KMS-11 (cell line): ENCODE measurements at regions not wholly inside any gene's neighbourhood (a gene's known extent, or its start where the extent isn't known, plus 50 kb on each side); places are given as distances from the start of the nearest gene placed in this dataset.

Experiments
- H2AFZ ChIP-seq: fragments of 200-600 bp; sonication (generic); 2 replicates; pipeline ENCODE4 v1.6.1; 2016; ENCODE audit warnings: antibody characterized with exemption, mixed run types, low read depth
- H3K27ac ChIP-seq: fragments of 200-600 bp; sonication (generic); 2 replicates; pipeline ENCODE4 v1.6.1; 2016; ENCODE audit warnings: mild to moderate bottlenecking, mixed run types
- H3K27me3 ChIP-seq: fragments of 200-600 bp; sonication (generic); 2 replicates; pipeline ENCODE4 v1.6.1; 2017; ENCODE audit warnings: mild to moderate bottlenecking, low read depth, mixed run types, moderate library complexity; ENCODE audit not compliant: insufficient read depth
- H3K36me3 ChIP-seq: fragments of 200-600 bp; sonication (generic); 2 replicates; pipeline ENCODE4 v1.6.1; 2017; ENCODE audit warnings: mild to moderate bottlenecking, mixed run types; ENCODE audit not compliant: insufficient read depth
- H3K4me1 ChIP-seq: fragments of 200-600 bp; sonication (generic); 2 replicates; pipeline ENCODE4 v1.6.1; 2016; ENCODE audit warnings: mild to moderate bottlenecking, low read depth, mixed run types; ENCODE audit not compliant: poor library complexity, severe bottlenecking
- H3K4me2 ChIP-seq: fragments of 200-600 bp; sonication (generic); 2 replicates; pipeline ENCODE4 v1.7.0; 2016; ENCODE audit warnings: mild to moderate bottlenecking, mixed run types
- H3K4me3 ChIP-seq: fragments of 200-600 bp; sonication (generic); IDR thresholded peaks from 2 replicates; pipeline ENCODE4 v1.6.1; 2017; ENCODE audit warnings: low read depth, low read length, mixed read lengths; ENCODE audit not compliant: insufficient read depth
- H3K79me2 ChIP-seq: fragments of 200-600 bp; sonication (generic); 2 replicates; pipeline ENCODE4 v1.6.1; 2016; ENCODE audit warnings: low read depth, mixed run types; ENCODE audit not compliant: insufficient read depth
- H3K9ac ChIP-seq: fragments of 200-600 bp; sonication (generic); 2 replicates; pipeline ENCODE4 v1.6.1; 2016; ENCODE audit warnings: mild to moderate bottlenecking, mixed run types
- H4K20me1 ChIP-seq: fragments of 200-600 bp; sonication (generic); 2 replicates; pipeline ENCODE4 v1.6.1; 2016; ENCODE audit warnings: mild to moderate bottlenecking, mixed run types; ENCODE audit not compliant: insufficient read depth
- CTCF ChIP-seq: fragments of 200-600 bp; sonication (generic); conservative IDR thresholded peaks from 2 replicates; pipeline ENCODE4 v1.6.1; 2017; ENCODE audit warnings: low read depth, mild to moderate bottlenecking, antibody characterized with exemption, low read length, moderate library complexity, mixed read lengths

GRCh38 chr6:165849534-165850430, 186.7 kb upstream of the PDE10A start:
- no peak overlapping the region for H3K9ac ChIP-seq
- no peak overlapping the region for H3K4me2 ChIP-seq
- no peaks in the 10 kb centered on the region for H3K27me3 ChIP-seq
- H4K20me1 ChIP-seq, result no peaks in the 10 kb centered on the region
- no peaks in the 10 kb centered on the region for H3K36me3 ChIP-seq
- no peaks in the 10 kb centered on the region for H3K4me1 ChIP-seq
- no peaks in the 10 kb centered on the region for H3K79me2 ChIP-seq
- no peak overlapping the region for H2AFZ ChIP-seq
- H3K27ac ChIP-seq, result no peak overlapping the region
- TF ChIP-seq CTCF, result no peak
- no peak overlapping the region for H3K4me3 ChIP-seq

- Histone ChIP-seq H3K4me1 (no peaks in the 10 kb centered on the region), H4K20me1 (no peaks in the 10 kb centered on the region), H3K27me3 (no peaks in the 10 kb centered on the region), H3K27ac (no peak overlapping the region), H3K4me2 (no peak overlapping the region), H2AFZ (no peak overlapping the region), H3K9ac (no peak overlapping the region), H3K36me3 (no peaks in the 10 kb centered on the region), H3K4me3 (no peak overlapping the region), H3K79me2 (no peaks in the 10 kb centered on the region)
- TF ChIP-seq CTCF, result no peak
Observed at GRCh38 chr6:165848086-165848426, 185.0 kb upstream of the PDE10A start.

GRCh38 chr6:165847407-165848085, 184.5 kb upstream of the PDE10A start:
- Histone ChIP-seq H3K4me1 (no peaks in the 10 kb centered on the region), H3K36me3 (no peaks in the 10 kb centered on the region), H3K27me3 (no peaks in the 10 kb centered on the region), H3K9ac (no peak overlapping the region), H3K79me2 (no peaks in the 10 kb centered on the region), H3K27ac (no peak overlapping the region), H3K4me2 (no peak overlapping the region), H3K4me3 (no peak overlapping the region), H4K20me1 (no peaks in the 10 kb centered on the region), H2AFZ (no peak overlapping the region)
- no peak for TF ChIP-seq CTCF

- no peak overlapping the region for H3K4me2 ChIP-seq
- no peak for TF ChIP-seq CTCF
- H3K27me3 ChIP-seq, result no peaks in the 10 kb centered on the region
- H3K36me3 ChIP-seq, result no peaks in the 10 kb centered on the region
- H3K9ac ChIP-seq, result no peak overlapping the region
- no peaks in the 10 kb centered on the region for H3K4me1 ChIP-seq
- H4K20me1 ChIP-seq, result no peaks in the 10 kb centered on the region
- no peak overlapping the region for H3K27ac ChIP-seq
- no peak overlapping the region for H2AFZ ChIP-seq
- H3K4me3 ChIP-seq, result no peak overlapping the region
- H3K79me2 ChIP-seq, result no peaks in the 10 kb centered on the region
Observed at GRCh38 chr6:165846123-165846966, 183.3 kb upstream of the PDE10A start.
